ENCODE measurements at regions not wholly inside any gene's neighbourhood (a gene's known extent, or its start where the extent isn't known, plus 50 kb on each side); places are given as distances from the start of the nearest gene placed in this dataset.

GRCh38 chr2:13696601-13697000 is 935.9 kb upstream of the LRATD1 start:
- WGBS (ENCODE audit: insufficient coverage, insufficient replicate concordance, low lambda C conversion rate, missing lambda C conversion rate) = 73% methylated on average over 5 of the region's 5 CpGs
- Histone ChIP-seq H3K4me2 (ENCODE audit: control insufficient read depth, insufficient read depth) (no peak overlapping the region), H3K27ac (ENCODE audit: control insufficient read depth, insufficient read depth) (no peak overlapping the region), H3K9me3 (replicated peaks; ENCODE audit: control insufficient read depth, insufficient read depth, low read length) (no peaks in the 10 kb centered on the region; the same call in 2 of the 3 replicates), H3K79me2 (ENCODE audit: control insufficient read depth, insufficient read depth, low read length) (no peaks in the 10 kb centered on the region), H3K4me1 (ENCODE audit: control insufficient read depth, insufficient read depth, low read length) (no peaks in the 10 kb centered on the region), H2AFZ (ENCODE audit: control insufficient read depth, low read depth, low read length) (no peak overlapping the region), H3K36me3 (ENCODE audit: control insufficient read depth in 2 of 2, insufficient read depth in 2 of 2, low read length in 1 of 2) (no peaks in the 10 kb centered on the region), H4K20me1 (ENCODE audit: control insufficient read depth, insufficient read depth) (no peaks in the 10 kb centered on the region), H3K4me3 (no peak overlapping the region), H3K9ac (ENCODE audit: control insufficient read depth, insufficient read depth, low read length) (no peak overlapping the region), H3K27me3 (replicated peaks in 1 of 2; ENCODE audit: control insufficient read depth in 2 of 2, insufficient read depth in 2 of 2, low read length in 1 of 2) (no peaks in the 10 kb centered on the region)
- ATAC-seq (no peak), FAIRE-seq (no peak), DNase-seq (ENCODE audit: low read depth, low spot score) (no peak)
- no peak for TF ChIP-seq SREBF1 (IDR thresholded peaks at IDR 0.05; ENCODE audit: low read length)
- no peak for TF ChIP-seq ZBTB33 (IDR thresholded peaks at IDR 0.05)
- no peak for TF ChIP-seq PAX8 (IDR thresholded peaks at IDR 0.05)
- TF ChIP-seq EP300 (IDR thresholded peaks at IDR 0.05; ENCODE audit: borderline replicate concordance in 1 of 2, control insufficient read depth in 1 of 2, low read depth in 2 of 2, low read length in 2 of 2) = no peak
- no peak for TF ChIP-seq MLLT1 (IDR thresholded peaks at IDR 0.05)
- no peak for TF ChIP-seq PKNOX1 (IDR thresholded peaks at IDR 0.05)
- TF ChIP-seq CEBPZ (IDR thresholded peaks at IDR 0.05; ENCODE audit: low read depth, low read length) = no peak
- BruUV-seq (replicated peaks) = no TSS peak
- intact Hi-C loops (cut with micrococcal nuclease; ENCODE audit: unreplicated experiment) (no loop called here), in situ Hi-C loops (cut with MboI) (no loop called here)
- SMC1A ChIA-PET (ENCODE audit: uncharacterized antibody, unreplicated experiment) = no interaction called here
- POLR2A ChIA-PET = no interaction called here
- RAD21 ChIA-PET (ENCODE audit: unreplicated experiment) = no interaction called here
- CTCF ChIA-PET = no interaction called here
